ENCODE measurements at regions not wholly inside any gene's neighbourhood (a gene's known extent, or its start where the extent isn't known, plus 50 kb on each side); places are given as distances from the start of the nearest gene placed in this dataset.

DNA sequence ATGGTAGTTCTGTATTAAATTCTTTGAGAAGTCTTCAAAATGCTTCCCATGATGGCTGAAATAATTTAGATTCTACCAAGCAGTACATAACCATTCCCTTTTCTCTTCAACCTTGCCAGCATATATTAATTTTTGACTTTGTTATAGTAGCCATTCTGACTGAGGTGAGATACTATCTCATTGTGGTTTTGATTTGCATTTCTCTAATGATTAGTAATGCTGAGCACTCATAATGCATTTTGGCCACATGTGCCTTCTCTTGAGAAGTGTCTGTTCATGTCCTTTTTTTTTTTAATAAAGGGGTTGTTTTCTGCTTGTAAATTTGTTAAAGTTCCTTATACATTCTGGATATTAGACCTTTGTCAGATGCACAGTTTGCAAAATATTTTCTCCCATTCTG, 173.9 kb downstream of the CALCRL start:
- no peak overlapping the region for H3K4me3 ChIP-seq (ENCODE audit: low read depth, low read length)
- TF ChIP-seq, protein P1, sequence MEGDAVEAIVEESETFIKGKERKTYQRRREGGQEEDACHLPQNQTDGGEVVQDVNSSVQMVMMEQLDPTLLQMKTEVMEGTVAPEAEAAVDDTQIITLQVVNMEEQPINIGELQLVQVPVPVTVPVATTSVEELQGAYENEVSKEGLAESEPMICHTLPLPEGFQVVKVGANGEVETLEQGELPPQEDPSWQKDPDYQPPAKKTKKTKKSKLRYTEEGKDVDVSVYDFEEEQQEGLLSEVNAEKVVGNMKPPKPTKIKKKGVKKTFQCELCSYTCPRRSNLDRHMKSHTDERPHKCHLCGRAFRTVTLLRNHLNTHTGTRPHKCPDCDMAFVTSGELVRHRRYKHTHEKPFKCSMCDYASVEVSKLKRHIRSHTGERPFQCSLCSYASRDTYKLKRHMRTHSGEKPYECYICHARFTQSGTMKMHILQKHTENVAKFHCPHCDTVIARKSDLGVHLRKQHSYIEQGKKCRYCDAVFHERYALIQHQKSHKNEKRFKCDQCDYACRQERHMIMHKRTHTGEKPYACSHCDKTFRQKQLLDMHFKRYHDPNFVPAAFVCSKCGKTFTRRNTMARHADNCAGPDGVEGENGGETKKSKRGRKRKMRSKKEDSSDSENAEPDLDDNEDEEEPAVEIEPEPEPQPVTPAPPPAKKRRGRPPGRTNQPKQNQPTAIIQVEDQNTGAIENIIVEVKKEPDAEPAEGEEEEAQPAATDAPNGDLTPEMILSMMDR (IDR thresholded peaks at IDR 0.05; ENCODE audit: low read depth, low read length): no peak

- no peak overlapping the region for H3K4me3 ChIP-seq (ENCODE audit: low read depth, low read length)
- TF ChIP-seq, protein P1 (IDR thresholded peaks at IDR 0.05; ENCODE audit: low read depth, low read length): no peak
Measured at GRCh38 chr2:187272255-187272654, 175.8 kb downstream of the CALCRL start.

DNA sequence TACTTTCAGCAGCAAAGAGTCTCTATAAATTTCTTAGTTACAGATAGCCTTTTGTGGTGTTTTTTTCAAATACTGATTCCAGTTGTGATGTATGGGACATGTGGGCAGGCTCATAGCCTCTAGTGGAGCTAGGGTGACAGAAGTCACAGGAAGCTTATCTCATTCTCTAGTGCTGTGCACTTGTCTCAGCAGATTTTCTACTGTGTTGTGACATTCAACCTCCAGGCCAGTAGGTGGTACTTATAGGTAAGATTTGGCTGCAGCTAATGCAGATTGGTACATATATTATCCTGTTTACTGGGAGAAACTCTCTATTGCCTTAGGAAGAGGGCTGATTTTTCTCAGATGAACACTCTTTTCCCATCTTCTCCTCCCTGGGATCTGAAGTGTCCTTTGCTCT, 176.2 kb downstream of the CALCRL start:
- H3K4me3 ChIP-seq (ENCODE audit: low read depth, low read length): no peak overlapping the region
- TF ChIP-seq, protein P1 (IDR thresholded peaks at IDR 0.05; ENCODE audit: low read depth, low read length): no peak

GRCh38 chr2:187266645-187267044, 181.4 kb downstream of the CALCRL start:
- no peak overlapping the region for H3K4me3 ChIP-seq (ENCODE audit: low read depth, low read length)
- TF ChIP-seq, protein P1 (IDR thresholded peaks at IDR 0.05; ENCODE audit: low read depth, low read length): no peak

- TF ChIP-seq, protein P1 (IDR thresholded peaks at IDR 0.05; ENCODE audit: low read depth, low read length): no peak
- H3K4me3 ChIP-seq (ENCODE audit: low read depth, low read length): no peak overlapping the region
Measured at GRCh38 chr2:187266147-187266546, 181.9 kb downstream of the CALCRL start.

GRCh38 chr2:187264612-187265011, 183.4 kb downstream of the CALCRL start:
- TF ChIP-seq, protein P1 (IDR thresholded peaks at IDR 0.05; ENCODE audit: low read depth, low read length): no peak

GRCh38 chr2:187263675-187264560, 184.1 kb downstream of the CALCRL start:
- no peak overlapping the region for H3K4me3 ChIP-seq (ENCODE audit: low read depth, low read length)

More at GRCh38 chr2:187264612-187265011, 183.4 kb downstream of the CALCRL start:
- no peak overlapping the region for H3K4me3 ChIP-seq (ENCODE audit: low read depth, low read length)

More at GRCh38 chr2:187263675-187264560, 184.1 kb downstream of the CALCRL start:
- TF ChIP-seq, protein P1 (IDR thresholded peaks at IDR 0.05; ENCODE audit: low read depth, low read length): no peak
